HG03432 (cell line): ENCODE measurements at regions not wholly inside any gene's neighbourhood (a gene's known extent, or its start where the extent isn't known, plus 50 kb on each side); places are given as distances from the start of the nearest gene placed in this dataset.

Source experiments
- ATAC-seq: cut with Tn5 transposase; IDR thresholded peaks from one replicate; pipeline ENCODE4 v1.9.1; 2021; ENCODE audit warnings: mild to moderate bottlenecking, moderate library complexity; ENCODE audit not compliant: unreplicated experiment

DNA sequence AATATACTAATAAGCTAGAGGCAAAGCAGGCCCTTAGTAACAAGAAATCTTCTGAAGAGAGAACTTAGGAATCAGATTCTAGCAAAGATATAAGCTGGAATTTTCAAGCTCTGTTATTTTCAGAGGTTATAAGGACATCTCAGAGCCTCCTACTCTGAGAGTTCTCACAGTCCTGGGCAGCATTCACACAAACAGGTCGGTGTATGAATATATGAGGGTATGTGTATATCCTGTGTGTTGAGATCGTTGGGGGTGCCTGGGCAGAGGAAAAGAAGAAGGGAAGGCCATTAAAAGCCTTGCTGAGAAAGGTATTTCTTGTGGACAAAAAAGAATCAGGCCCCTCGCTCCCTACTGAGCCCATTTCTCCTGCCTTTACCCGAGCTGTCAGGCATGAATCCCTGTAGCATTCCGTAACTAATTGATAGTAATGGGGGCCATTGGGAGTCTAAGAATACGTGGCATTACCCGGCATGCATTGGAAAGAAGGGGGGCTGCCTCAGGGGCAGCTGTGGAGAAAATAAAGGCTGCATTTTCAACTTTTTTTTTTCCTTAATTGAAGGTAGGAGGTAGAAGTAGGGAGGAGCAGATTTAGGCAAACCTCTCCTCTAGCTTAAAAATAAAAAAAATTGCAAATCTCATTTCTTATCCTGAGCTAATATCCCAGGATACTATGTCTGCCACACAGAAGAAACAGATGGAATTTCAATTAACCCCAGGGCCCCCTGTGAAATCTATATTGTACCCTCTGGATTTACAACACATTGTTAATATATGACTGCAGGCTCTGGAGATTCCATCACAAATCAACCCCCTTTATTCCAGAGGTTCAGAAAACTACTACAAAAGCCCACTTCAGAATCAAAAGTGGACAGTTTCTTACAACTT is 103.8 kb downstream of the GTPBP8 start:
- no peak for ATAC-seq

DNA sequence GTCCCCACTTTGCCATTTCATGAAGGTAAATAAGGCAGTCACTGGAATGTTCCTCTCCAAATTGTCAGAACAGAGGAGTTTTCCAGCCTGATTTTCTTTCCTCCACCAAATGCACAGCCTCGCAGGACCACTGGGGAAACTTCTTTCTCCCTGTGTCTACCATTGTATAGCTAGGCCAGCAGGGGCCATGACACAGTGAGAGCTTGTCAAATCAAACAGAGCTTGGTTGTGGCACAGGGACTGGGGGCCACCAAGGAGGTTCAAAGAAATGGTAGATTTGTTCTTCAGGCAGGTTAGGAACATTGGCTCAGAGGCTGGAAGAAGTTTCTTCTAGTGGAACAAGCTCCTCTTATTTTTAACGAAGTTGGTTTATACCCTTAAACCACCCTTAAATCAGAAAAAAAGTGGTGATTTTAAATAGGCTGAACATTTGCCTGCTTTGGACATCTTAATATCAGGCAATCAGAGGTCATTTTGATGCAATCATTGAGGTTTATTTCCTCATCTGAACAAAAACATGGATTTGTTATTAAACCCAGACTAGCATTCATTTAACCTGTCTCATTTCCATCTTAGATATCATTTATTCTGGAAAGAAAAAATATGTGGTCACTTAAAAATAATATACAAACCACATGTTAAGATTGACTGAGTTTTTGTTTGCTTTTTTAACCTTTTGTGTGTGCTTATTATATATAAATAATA is 105.6 kb downstream of the GTPBP8 start:
- ATAC-seq, result no peak

GRCh38 chr3:113097960-113098447 is 107.2 kb downstream of the GTPBP8 start:
- no peak for ATAC-seq

DNA sequence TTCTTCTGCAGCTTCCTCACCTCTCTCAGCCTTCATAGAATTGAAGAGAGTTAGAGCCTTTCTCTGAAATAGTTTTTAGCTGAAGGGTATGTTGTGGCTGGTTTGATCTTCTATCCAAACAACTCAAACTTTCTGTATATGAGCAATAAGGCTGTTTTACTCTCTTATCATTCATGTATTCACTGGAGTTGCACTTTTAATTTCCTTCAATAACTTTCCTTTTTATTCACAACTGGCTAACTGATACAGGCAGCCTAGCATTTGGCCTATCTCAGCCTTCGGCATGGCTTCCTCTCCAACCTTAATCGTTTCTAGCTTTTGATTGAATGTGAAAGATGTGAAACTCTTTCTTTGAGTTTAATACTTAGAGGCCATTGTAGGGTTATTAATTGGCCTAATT is 109.3 kb downstream of the GTPBP8 start:
- no peak for ATAC-seq

- no peak for ATAC-seq
These were observed 107.8 kb upstream of the BOC start for GRCh38 chr3:113103588-113103987.

- no peak for ATAC-seq
These were observed 106.8 kb upstream of the BOC start for GRCh38 chr3:113104357-113105092.

GRCh38 chr3:113105093-113105449 is 106.3 kb upstream of the BOC start:
- no peak for ATAC-seq

- no peak for ATAC-seq
These were observed 105.2 kb upstream of the BOC start for GRCh38 chr3:113105966-113106660.

- no peak for ATAC-seq
These were observed 101.1 kb upstream of the BOC start for GRCh38 chr3:113110267-113110666.

DNA sequence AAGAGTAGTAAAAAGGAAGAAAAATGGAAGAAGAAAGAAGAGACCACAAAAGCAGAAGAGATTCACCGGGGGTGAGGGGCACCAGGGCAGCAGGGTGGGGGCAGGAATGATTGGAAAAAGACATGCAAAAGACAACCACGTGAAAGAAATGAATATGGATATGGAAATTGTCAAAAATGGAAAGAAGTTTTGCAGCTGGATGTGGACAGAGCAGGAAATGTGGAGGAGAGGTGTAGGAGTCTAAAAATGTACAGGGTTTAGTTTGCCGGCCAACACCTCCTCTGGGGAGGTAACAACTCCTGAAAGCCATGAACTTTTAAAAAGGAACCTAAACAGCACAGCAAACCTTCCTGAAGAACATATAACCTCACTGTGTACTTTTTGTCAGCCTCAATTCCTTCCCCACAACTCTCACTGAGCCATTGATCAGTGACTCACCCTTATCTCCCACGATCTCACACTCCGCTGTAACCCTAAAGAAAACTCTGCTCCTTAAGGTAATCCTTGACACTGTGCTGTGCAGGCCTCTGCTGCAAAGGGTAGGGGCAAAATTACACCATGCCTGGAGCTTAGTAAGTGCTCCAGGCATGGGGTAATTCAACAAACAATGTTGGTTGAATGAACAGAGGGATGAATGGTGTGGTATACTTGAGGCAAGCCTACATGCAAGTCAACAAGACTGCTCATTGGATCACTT is 100.2 kb upstream of the BOC start:
- no peak for ATAC-seq

- ATAC-seq, result no peak
These were observed 98.0 kb upstream of the BOC start for GRCh38 chr3:113113361-113113760.

DNA sequence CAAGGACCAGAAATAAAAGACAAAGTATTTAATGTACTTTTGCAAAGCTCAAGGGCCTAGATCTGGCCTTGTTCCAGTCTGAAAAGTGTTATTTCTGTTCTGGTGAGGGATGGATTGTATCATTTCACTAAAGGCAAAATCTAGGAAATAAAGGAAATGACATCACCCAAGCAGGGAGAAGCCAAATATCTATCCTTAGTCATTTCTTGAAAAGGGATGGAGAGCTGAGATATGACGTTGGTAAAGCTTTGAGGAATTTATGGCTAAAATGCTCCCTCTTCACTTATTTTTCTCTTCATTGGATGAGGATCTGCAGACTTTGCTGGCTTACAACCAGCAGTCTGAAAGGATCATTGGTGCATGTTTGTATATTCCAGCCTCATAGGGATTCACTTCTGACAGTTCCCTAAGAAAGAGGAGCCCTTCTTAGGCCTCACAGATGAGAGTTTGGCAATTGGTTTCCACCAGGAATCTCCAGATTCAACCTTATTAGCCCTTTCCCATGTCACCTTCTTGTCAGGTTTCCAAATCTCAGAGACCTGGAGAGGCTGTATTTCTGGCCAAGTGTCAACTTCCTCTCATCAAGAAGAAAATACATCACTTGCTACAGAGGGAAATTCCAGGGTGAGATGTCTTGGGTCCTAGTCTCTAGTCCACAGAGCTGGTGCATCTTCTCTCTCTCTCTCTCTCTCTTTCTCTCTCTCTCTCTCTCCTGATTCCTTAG is 93.7 kb upstream of the BOC start:
- no peak for ATAC-seq

DNA sequence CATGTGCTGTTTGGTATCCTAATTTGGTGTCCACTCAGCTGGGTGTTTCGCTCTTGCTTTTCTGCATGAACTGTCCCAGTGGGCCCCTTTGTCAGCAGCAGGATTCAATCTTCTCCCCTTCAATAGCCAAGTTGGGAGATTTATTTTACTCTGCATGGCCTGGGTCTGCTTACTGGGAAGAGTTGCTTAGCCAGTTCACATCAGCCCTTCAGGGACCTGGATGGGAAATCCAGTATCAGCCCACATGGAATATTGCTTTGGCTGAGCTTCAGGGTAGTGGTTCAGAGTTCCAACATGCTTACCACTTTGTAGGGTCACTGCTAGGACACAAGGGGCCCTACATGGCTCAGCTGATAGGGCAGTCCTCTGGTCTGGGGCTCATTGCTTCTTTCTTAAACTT is 93.0 kb upstream of the BOC start:
- ATAC-seq, result no peak

DNA sequence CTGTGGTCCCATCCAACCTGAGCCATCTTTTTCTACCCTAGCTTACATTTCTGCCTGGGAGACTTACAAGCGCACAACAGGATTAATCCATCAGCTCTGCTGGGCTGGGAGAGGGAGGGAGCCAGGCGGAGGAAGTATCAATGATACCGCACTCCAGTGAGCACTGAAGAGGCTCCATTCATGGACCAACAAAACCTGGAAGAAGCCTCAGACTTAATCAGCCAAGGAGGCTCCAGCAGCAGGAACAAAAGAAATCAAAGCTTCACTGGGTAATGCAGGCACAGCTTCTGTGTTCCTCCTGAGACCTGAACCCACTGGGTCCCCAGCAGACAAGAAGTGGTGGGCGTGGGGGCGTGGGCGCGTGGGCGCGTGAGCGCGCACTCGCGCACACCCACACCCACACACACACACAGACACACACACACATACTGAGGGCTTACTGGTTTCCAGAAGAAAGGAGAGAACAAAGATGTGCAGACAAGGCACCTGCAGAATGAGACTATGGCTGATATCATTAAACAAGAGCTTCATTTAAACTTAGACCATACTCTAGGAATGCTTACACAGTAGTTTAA is 87.0 kb upstream of the BOC start:
- no peak for ATAC-seq

- no peak for ATAC-seq
These were observed 85.4 kb upstream of the BOC start for GRCh38 chr3:113125951-113126350.

DNA sequence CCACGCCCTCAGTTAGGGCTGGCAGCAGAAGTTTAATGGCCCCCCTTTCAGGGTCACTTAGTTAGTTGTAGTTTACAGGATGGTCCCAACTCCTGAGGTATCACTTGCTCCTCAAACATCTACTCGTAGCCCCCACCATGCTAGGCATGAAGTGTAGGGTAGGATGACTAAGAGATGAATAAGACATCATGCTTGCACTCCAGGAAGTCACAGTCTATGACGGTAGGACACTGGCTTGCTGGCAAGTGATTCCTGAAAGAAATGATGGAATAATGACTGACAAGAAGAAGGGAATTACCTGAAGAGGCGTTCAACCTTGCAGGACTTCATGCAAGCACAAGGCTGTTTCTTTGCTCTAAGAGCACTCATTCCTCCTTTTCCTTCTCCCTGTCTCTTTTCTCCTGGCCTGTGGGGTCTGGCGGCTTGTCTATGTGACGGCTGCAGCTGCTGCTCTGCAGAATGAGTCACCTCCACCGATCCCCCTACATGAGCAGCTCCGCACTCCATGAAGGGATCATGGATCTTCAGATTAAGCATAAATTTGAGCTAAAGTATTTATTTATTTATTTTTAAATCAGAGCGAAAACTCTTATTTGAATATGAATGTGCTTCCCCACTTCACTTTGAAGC is 82.9 kb upstream of the BOC start:
- ATAC-seq, result no peak

GRCh38 chr3:113129168-113129567 is 82.2 kb upstream of the BOC start:
- ATAC-seq, result no peak

GRCh38 chr3:113132571-113132996 is 78.8 kb upstream of the BOC start:
- ATAC-seq, result no peak

DNA sequence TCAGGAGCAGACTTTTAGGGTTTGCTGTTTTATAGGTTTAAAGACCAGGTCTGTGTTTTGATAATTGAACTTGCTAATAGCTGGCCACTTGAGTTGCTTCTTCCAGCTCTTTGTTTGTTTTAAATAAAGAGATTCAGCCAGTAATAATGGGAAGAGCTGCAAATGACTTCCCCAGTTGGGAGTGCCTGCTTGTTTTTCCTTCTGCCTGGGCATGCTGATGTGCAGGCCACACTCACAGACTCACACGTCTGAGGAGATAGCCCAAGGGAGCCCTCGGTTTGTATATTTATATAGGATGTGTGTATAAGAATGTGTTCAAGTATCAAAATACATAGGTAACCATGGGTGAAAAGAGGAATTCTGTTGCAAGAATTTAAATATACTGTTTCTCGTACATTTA is 78.2 kb upstream of the BOC start:
- no peak for ATAC-seq
